Loucy (cell line): ENCODE measurements at regions not wholly inside any gene's neighbourhood (a gene's known extent, or its start where the extent isn't known, plus 50 kb on each side); places are given as distances from the start of the nearest gene placed in this dataset.

ENCODE experiments used
- CTCF ChIP-seq: fragments of 200-600 bp; sonication (generic); conservative IDR thresholded peaks from 2 replicates; pipeline ENCODE4 v1.5.1; 2014; ENCODE audit warnings: mild to moderate bottlenecking, antibody characterized with exemption, low read length
- EZH2phosphoT487 ChIP-seq: fragments of 200-600 bp; IDR thresholded peaks from 2 replicates; pipeline ENCODE4 v1.6.1; 2018; ENCODE audit warnings: antibody characterized with exemption, mild to moderate bottlenecking, moderate library complexity, borderline replicate concordance

- no peak for TF ChIP-seq CTCF
- no peak for TF ChIP-seq EZH2phosphoT487
These were observed 113.0 kb downstream of the CTTN start for GRCh38 chr11:70511345-70511744.
